ENCODE measurements at regions not wholly inside any gene's neighbourhood (a gene's known extent, or its start where the extent isn't known, plus 50 kb on each side); places are given as distances from the start of the nearest gene placed in this dataset.

DNA sequence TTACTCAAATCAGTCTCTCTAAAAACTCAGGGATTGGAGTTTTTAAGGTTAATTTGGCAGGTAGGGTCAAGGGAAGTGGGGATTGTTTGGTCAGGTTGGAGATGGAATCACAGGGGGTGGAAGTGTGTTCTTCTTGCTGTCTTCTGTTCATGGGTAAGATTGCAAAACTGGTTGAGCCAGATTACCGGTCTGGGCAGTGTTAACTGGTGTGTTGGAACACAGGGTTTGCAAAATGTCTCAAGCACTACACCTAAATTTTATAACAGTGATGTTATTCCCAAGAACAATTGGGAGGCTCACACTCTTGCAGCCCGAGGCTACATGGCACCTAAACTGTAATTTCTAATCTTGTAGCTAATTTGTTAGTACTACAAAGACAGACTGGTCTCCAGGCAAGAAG, 425.4 kb downstream of the PLOD2 start:
- Histone ChIP-seq H3K4me3 (ENCODE audit: low read length) (no peak overlapping the region), H3K27ac (ENCODE audit: low read depth, low read length) (no peak overlapping the region), H3K4me2 (ENCODE audit: low read length) (no peak overlapping the region), H3K79me2 (ENCODE audit: control insufficient read depth, low read length) (no peaks in the 10 kb centered on the region), H3K4me1 (ENCODE audit: control insufficient read depth, low read length) (no peaks in the 10 kb centered on the region), H3K9me2 (replicated peaks; ENCODE audit: control insufficient read depth, low read length) (no peaks in the 10 kb centered on the region), H3F3A (ENCODE audit: control insufficient read depth, insufficient read depth) (no peaks in the 10 kb centered on the region), H3K27me3 (ENCODE audit: control insufficient read depth, low read length) (no peaks in the 10 kb centered on the region), H3K36me3 (ENCODE audit: control insufficient read depth, low read length) (no peaks in the 10 kb centered on the region), H4K20me1 (ENCODE audit: control insufficient read depth, insufficient read depth, low read depth, low read length) (no peaks in the 10 kb centered on the region), H3K9me3 (ENCODE audit: control insufficient read depth, insufficient read depth, low read length) (no peaks in the 10 kb centered on the region)
- TF ChIP-seq EZH2phosphoT487 (IDR thresholded peaks at IDR 0.05; ENCODE audit: borderline replicate concordance, low read length) = no peak
- TF ChIP-seq, protein P1, sequence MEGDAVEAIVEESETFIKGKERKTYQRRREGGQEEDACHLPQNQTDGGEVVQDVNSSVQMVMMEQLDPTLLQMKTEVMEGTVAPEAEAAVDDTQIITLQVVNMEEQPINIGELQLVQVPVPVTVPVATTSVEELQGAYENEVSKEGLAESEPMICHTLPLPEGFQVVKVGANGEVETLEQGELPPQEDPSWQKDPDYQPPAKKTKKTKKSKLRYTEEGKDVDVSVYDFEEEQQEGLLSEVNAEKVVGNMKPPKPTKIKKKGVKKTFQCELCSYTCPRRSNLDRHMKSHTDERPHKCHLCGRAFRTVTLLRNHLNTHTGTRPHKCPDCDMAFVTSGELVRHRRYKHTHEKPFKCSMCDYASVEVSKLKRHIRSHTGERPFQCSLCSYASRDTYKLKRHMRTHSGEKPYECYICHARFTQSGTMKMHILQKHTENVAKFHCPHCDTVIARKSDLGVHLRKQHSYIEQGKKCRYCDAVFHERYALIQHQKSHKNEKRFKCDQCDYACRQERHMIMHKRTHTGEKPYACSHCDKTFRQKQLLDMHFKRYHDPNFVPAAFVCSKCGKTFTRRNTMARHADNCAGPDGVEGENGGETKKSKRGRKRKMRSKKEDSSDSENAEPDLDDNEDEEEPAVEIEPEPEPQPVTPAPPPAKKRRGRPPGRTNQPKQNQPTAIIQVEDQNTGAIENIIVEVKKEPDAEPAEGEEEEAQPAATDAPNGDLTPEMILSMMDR (IDR thresholded peaks at IDR 0.05; ENCODE audit: low read depth, low read length, poor library complexity, severe bottlenecking) = no peak

DNA sequence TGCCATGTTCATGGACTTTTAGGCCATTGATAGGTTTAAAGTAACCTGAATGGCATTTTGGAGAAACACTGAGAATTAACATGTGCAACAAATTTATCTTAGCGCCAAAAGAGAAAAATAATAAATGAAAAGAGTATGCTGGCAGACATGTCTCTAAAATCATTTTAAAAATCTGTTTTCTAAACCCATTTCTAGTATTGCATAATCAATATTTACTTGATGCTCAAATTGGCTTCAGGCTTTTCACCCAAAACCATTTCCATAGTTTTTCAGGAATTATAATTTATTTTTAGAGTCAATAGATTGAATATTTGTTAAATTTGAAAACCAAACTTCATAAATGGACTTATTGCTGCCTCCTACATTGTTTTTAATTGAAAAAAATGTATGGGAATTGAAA, 423.0 kb downstream of the PLOD2 start:
- H3K4me1 ChIP-seq (ENCODE audit: control insufficient read depth, low read length) = no peaks in the 10 kb centered on the region
- no peak overlapping the region for H3K27ac ChIP-seq (ENCODE audit: low read depth, low read length)
- no peaks in the 10 kb centered on the region for H3K36me3 ChIP-seq (ENCODE audit: control insufficient read depth, low read length)
- TF ChIP-seq, protein P1 (IDR thresholded peaks at IDR 0.05; ENCODE audit: low read depth, low read length, poor library complexity, severe bottlenecking) = no peak
- no peak for TF ChIP-seq EZH2phosphoT487 (IDR thresholded peaks at IDR 0.05; ENCODE audit: borderline replicate concordance, low read length)
- no peaks in the 10 kb centered on the region for H4K20me1 ChIP-seq (ENCODE audit: control insufficient read depth, insufficient read depth, low read depth, low read length)
- no peaks in the 10 kb centered on the region for H3K79me2 ChIP-seq (ENCODE audit: control insufficient read depth, low read length)
- no peaks in the 10 kb centered on the region for H3K27me3 ChIP-seq (ENCODE audit: control insufficient read depth, low read length)
- H3K9me3 ChIP-seq (ENCODE audit: control insufficient read depth, insufficient read depth, low read length) = no peaks in the 10 kb centered on the region
- no peak overlapping the region for H3K4me3 ChIP-seq (ENCODE audit: low read length)
- H3F3A ChIP-seq (ENCODE audit: control insufficient read depth, insufficient read depth) = no peaks in the 10 kb centered on the region
- H3K4me2 ChIP-seq (ENCODE audit: low read length) = no peak overlapping the region
- no peaks in the 10 kb centered on the region for H3K9me2 ChIP-seq (replicated peaks; ENCODE audit: control insufficient read depth, low read length)

DNA sequence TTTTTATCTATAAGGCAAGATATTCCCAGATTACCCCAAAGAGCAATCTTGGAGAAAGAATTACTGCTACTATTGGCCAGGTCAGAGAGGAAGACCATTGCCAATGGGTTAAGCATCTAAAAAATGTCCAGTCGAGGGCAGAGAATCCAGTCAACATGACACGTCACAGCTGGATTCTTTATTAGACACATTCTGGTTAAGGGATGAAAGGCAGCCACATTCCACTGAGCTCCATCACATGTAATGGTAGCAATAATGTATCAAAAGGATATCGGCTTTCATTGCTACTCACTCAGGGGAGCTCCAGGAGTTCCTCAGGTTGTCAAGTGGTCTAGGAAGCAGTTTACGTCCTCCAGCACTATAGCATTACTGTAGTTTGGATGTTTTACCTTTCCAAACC, 421.1 kb downstream of the PLOD2 start:
- no peaks in the 10 kb centered on the region for H3K4me1 ChIP-seq (ENCODE audit: control insufficient read depth, low read length)
- H3K27ac ChIP-seq (ENCODE audit: low read depth, low read length) = no peak overlapping the region
- no peak overlapping the region for H3K4me2 ChIP-seq (ENCODE audit: low read length)
- no peaks in the 10 kb centered on the region for H3F3A ChIP-seq (ENCODE audit: control insufficient read depth, insufficient read depth)
- H3K4me3 ChIP-seq (ENCODE audit: low read length) = no peak overlapping the region
- H3K27me3 ChIP-seq (ENCODE audit: control insufficient read depth, low read length) = no peaks in the 10 kb centered on the region
- no peaks in the 10 kb centered on the region for H3K36me3 ChIP-seq (ENCODE audit: control insufficient read depth, low read length)
- no peaks in the 10 kb centered on the region for H3K9me2 ChIP-seq (replicated peaks; ENCODE audit: control insufficient read depth, low read length)
- no peaks in the 10 kb centered on the region for H4K20me1 ChIP-seq (ENCODE audit: control insufficient read depth, insufficient read depth, low read depth, low read length)
- TF ChIP-seq, protein P1 (IDR thresholded peaks at IDR 0.05; ENCODE audit: low read depth, low read length, poor library complexity, severe bottlenecking) = no peak
- TF ChIP-seq EZH2phosphoT487 (IDR thresholded peaks at IDR 0.05; ENCODE audit: borderline replicate concordance, low read length) = no peak
- H3K9me3 ChIP-seq (ENCODE audit: control insufficient read depth, insufficient read depth, low read length) = no peaks in the 10 kb centered on the region
- no peaks in the 10 kb centered on the region for H3K79me2 ChIP-seq (ENCODE audit: control insufficient read depth, low read length)

DNA sequence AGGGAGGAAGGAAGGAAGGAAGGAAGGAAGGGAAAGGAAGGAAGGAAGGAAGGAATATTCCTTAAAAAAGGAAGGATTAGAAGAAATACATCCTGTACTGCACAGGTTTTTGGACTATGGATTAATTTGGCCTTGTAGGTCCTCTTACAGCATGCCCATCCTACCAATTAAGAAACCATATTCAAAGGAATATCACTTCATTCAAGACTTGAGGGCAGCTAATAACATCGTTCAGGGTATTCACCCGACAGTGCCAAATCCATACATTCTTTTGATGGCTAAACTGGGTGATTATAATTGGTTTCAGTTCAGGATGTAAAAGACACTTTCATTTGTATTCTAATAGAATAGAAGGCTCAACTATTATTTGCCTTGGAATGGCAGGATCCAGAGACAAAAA, 410.3 kb downstream of the PLOD2 start:
- no peaks in the 10 kb centered on the region for H3K79me2 ChIP-seq (ENCODE audit: control insufficient read depth, low read length)
- no peak overlapping the region for H3K4me2 ChIP-seq (ENCODE audit: low read length)
- H3K4me1 ChIP-seq (ENCODE audit: control insufficient read depth, low read length) = no peaks in the 10 kb centered on the region
- no peak overlapping the region for H3K27ac ChIP-seq (ENCODE audit: low read depth, low read length)
- no peaks in the 10 kb centered on the region for H3K36me3 ChIP-seq (ENCODE audit: control insufficient read depth, low read length)
- H4K20me1 ChIP-seq (ENCODE audit: control insufficient read depth, insufficient read depth, low read depth, low read length) = no peaks in the 10 kb centered on the region
- H3K27me3 ChIP-seq (ENCODE audit: control insufficient read depth, low read length) = no peaks in the 10 kb centered on the region
- no peak overlapping the region for H3K4me3 ChIP-seq (ENCODE audit: low read length)
- H3F3A ChIP-seq (ENCODE audit: control insufficient read depth, insufficient read depth) = no peaks in the 10 kb centered on the region
- TF ChIP-seq, protein P1 (IDR thresholded peaks at IDR 0.05; ENCODE audit: low read depth, low read length, poor library complexity, severe bottlenecking) = no peak
- TF ChIP-seq EZH2phosphoT487 (IDR thresholded peaks at IDR 0.05; ENCODE audit: borderline replicate concordance, low read length) = no peak
- no peaks in the 10 kb centered on the region; the same call in 1 of the 2 replicates for H3K9me2 ChIP-seq (replicated peaks; ENCODE audit: control insufficient read depth, low read length)
- no peaks in the 10 kb centered on the region for H3K9me3 ChIP-seq (ENCODE audit: control insufficient read depth, insufficient read depth, low read length)

Data from DOHH2 (cell line).